Vagina (tissue), 2 donors: ENCODE measurements at regions not wholly inside any gene's neighbourhood (a gene's known extent, or its start where the extent isn't known, plus 50 kb on each side); places are given as distances from the start of the nearest gene placed in this dataset.

Experiments used
- POLR2A ChIP-seq, 2 donors: fragments of 450-650 bp; IDR thresholded peaks; one replicate each; pipeline ENCODE4 v1.6.1; 2017; ENCODE audit warnings: antibody characterized with exemption in 2 of 2, mild to moderate bottlenecking in 2 of 2, moderate library complexity in 2 of 2
- TF ChIP-seq, protein P1 (sequence below), 3 experiments: fragments of 450-650 bp in 2 of 3; fragments of 200-600 bp in 1 of 3; sonication (generic) in 1 of 3; IDR thresholded peaks; one replicate each; pipeline ENCODE4 v1.5.1; 2017 to 2019; ENCODE audit warnings: antibody characterized with exemption in 3 of 3, mild to moderate bottlenecking in 2 of 3, moderate library complexity in 2 of 3

DNA sequence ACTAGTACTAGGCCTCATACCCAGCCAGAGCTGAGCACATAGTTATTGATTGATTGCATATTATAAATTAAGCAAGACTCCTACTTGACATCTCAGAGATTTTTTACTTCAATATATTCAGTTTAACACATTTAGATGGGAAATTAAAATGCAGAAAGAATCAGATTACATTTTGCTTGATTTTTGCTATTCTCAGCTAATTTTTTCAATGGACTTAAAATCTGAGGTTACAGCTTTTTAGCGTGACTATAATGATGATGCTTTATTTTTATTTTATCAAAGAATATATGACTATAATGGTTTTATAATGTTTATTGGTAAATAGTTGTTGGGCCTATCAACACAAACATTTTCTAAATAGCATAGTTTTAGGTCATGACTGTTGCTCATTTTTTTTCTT lies 493.0 kb upstream of the CNTNAP5 start:
- TF ChIP-seq, protein P1, sequence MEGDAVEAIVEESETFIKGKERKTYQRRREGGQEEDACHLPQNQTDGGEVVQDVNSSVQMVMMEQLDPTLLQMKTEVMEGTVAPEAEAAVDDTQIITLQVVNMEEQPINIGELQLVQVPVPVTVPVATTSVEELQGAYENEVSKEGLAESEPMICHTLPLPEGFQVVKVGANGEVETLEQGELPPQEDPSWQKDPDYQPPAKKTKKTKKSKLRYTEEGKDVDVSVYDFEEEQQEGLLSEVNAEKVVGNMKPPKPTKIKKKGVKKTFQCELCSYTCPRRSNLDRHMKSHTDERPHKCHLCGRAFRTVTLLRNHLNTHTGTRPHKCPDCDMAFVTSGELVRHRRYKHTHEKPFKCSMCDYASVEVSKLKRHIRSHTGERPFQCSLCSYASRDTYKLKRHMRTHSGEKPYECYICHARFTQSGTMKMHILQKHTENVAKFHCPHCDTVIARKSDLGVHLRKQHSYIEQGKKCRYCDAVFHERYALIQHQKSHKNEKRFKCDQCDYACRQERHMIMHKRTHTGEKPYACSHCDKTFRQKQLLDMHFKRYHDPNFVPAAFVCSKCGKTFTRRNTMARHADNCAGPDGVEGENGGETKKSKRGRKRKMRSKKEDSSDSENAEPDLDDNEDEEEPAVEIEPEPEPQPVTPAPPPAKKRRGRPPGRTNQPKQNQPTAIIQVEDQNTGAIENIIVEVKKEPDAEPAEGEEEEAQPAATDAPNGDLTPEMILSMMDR (IDR thresholded peaks at IDR 0.05) = no peak
- TF ChIP-seq POLR2A (IDR thresholded peaks at IDR 0.05) = no peak
